ENCODE measurements at regions not wholly inside any gene's neighbourhood (a gene's known extent, or its start where the extent isn't known, plus 50 kb on each side); places are given as distances from the start of the nearest gene placed in this dataset.

GRCh38 chr13:80555796-80556678, 215.1 kb upstream of the SPRY2 start:
- Histone ChIP-seq H3K9me3 (no peaks in the 10 kb centered on the region), H3K4me3 (no peak overlapping the region), H3K27me3 (no peaks in the 10 kb centered on the region), H3K4me1 (peaks cover 0 to 14% (median 0%) of the 10 kb centered on the region in 4 donors), H3K27ac (no peak overlapping the region), H3K36me3 (no peaks in the 10 kb centered on the region)
- TF ChIP-seq EP300 (IDR thresholded peaks at IDR 0.05) (no peak), POLR2AphosphoS5 (IDR thresholded peaks at IDR 0.05) (no peak), CTCF (IDR thresholded peaks at IDR 0.05) (no peak), POLR2A (IDR thresholded peaks at IDR 0.05) (no peak)
- DNase-seq = no peak
- ATAC-seq (ENCODE audit: low FRiP score in 2 of 2) = no peak
- 65 to 66% methylated on average over 5 of the region's 5 CpGs for WGBS, 2 donors

DNA sequence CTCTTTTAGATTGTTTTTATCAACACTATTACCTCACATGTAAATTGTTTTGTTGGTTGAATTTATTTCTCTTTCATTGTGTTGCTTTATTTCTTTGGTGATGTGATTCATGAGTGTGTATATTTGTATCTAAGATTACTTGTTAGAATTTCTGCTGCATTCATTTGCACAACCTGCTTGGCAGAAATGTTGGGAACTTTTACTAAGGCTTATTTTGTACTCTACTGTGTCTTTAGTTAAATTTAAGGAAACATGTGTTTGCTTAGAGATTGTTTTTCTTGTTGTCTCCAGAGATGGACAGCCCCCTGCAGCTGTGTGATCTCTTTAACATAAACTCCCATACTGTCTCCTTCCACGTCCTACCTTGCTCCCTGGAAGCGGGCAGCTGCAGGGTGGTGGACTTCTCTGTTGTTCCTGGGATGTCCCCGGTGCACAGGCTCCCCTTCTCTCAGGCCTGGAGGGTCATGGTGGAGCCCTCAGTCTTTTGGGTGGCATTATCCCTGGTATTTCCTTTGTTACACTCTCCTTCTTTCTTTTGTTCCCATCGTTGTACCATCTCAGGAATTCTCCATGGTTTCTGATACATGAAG, 212.0 kb upstream of the SPRY2 start:
- no peaks in the 10 kb centered on the region for H3K27me3 ChIP-seq

GRCh38 chr13:80551650-80552497, 210.9 kb upstream of the SPRY2 start:
- Histone ChIP-seq H3K9me3 (no peaks in the 10 kb centered on the region), H3K27ac (no peak overlapping the region), H3K4me3 (no peak overlapping the region), H3K36me3 (no peaks in the 10 kb centered on the region), H3K4me1 (peaks cover 0 to 16% (median 0%) of the 10 kb centered on the region in 4 donors), H3K27me3 (no peaks in the 10 kb centered on the region)
- ATAC-seq (ENCODE audit: low FRiP score in 2 of 2) (peak in 1 of 2 donors; percentile 39), DNase-seq (no peak)
- TF ChIP-seq POLR2A (IDR thresholded peaks at IDR 0.05) = no peak
- TF ChIP-seq CTCF (IDR thresholded peaks at IDR 0.05) = no peak
- no peak for TF ChIP-seq EP300 (IDR thresholded peaks at IDR 0.05)
- no peak for TF ChIP-seq POLR2AphosphoS5 (IDR thresholded peaks at IDR 0.05)
- WGBS, 2 donors = 24 to 31% methylated on average over 1 of the region's 1 CpG

More for the DNA sequence above, 212.0 kb upstream of the SPRY2 start:
- ATAC-seq (ENCODE audit: low FRiP score in 2 of 2) (no peak), DNase-seq (no peak)
- H3K4me3 ChIP-seq = no peak overlapping the region
- WGBS, 2 donors = 39 to 45% methylated on average over 4 of the region's 4 CpGs
- H3K9me3 ChIP-seq = no peaks in the 10 kb centered on the region
- no peaks in the 10 kb centered on the region for H3K36me3 ChIP-seq
- no peak for TF ChIP-seq CTCF (IDR thresholded peaks at IDR 0.05)
- no peak for TF ChIP-seq POLR2AphosphoS5 (IDR thresholded peaks at IDR 0.05)
- TF ChIP-seq POLR2A (IDR thresholded peaks at IDR 0.05) = no peak
- no peak for TF ChIP-seq EP300 (IDR thresholded peaks at IDR 0.05)
- no peak overlapping the region for H3K27ac ChIP-seq
- H3K4me1 ChIP-seq = peaks cover 0 to 16% (median 0%) of the 10 kb centered on the region in 4 donors

- H3K4me1 ChIP-seq = peaks cover 0 to 16% (median 0%) of the 10 kb centered on the region in 4 donors
- H3K4me3 ChIP-seq = no peak overlapping the region
- H3K9me3 ChIP-seq = no peaks in the 10 kb centered on the region
- no peaks in the 10 kb centered on the region for H3K36me3 ChIP-seq
- ATAC-seq (ENCODE audit: low FRiP score in 2 of 2) (no peak), DNase-seq (no peak)
- WGBS, 2 donors = 58 to 63% methylated on average over 2 of the region's 2 CpGs
- no peaks in the 10 kb centered on the region for H3K27me3 ChIP-seq
- TF ChIP-seq POLR2A (IDR thresholded peaks at IDR 0.05) = no peak
- TF ChIP-seq CTCF (IDR thresholded peaks at IDR 0.05) = no peak
- no peak for TF ChIP-seq POLR2AphosphoS5 (IDR thresholded peaks at IDR 0.05)
- no peak for TF ChIP-seq EP300 (IDR thresholded peaks at IDR 0.05)
- no peak overlapping the region for H3K27ac ChIP-seq
These were observed 210.1 kb upstream of the SPRY2 start for GRCh38 chr13:80550971-80551441.

Data from upper lobe of left lung (tissue), 6 donors.